HEK293 (cell line): ENCODE measurements at regions not wholly inside any gene's neighbourhood (a gene's known extent, or its start where the extent isn't known, plus 50 kb on each side); places are given as distances from the start of the nearest gene placed in this dataset.

Experiments
- MZF1 ChIP-seq: fragments of 450-650 bp; formaldehyde crosslinking; IDR thresholded peaks from 2 replicates; pipeline ENCODE4 v1.5.1; 2017; ENCODE audit warnings: missing biosample characterization, missing genetic modification characterization, borderline replicate concordance
- WT1 ChIP-seq: fragments of 450-650 bp; formaldehyde crosslinking; IDR thresholded peaks from 2 replicates; pipeline ENCODE4 v1.5.1; 2016; ENCODE audit warnings: missing biosample characterization, missing genetic modification characterization
- ZFP3 ChIP-seq: fragments of 450-650 bp; formaldehyde crosslinking; IDR thresholded peaks from 2 replicates; pipeline ENCODE4 v1.5.1; 2016; ENCODE audit warnings: low read depth, missing biosample characterization, missing genetic modification characterization
- ZNF133 ChIP-seq: fragments of 450-650 bp; formaldehyde crosslinking; IDR thresholded peaks from 2 replicates; pipeline ENCODE4 v1.5.1; 2016; ENCODE audit warnings: missing biosample characterization, missing genetic modification characterization
- ZNF223 ChIP-seq: fragments of 450-650 bp; formaldehyde crosslinking; IDR thresholded peaks from 2 replicates; pipeline ENCODE4 v1.5.1; 2016; ENCODE audit warnings: missing biosample characterization, missing genetic modification characterization
- ZNF335 ChIP-seq: fragments of 450-650 bp; formaldehyde crosslinking; conservative IDR thresholded peaks from 2 replicates; pipeline ENCODE4 v1.5.1; 2016; ENCODE audit warnings: missing biosample characterization, missing genetic modification characterization
- ZNF514 ChIP-seq: fragments of 450-650 bp; formaldehyde crosslinking; IDR thresholded peaks from 2 replicates; pipeline ENCODE4 v1.5.1; 2016; ENCODE audit warnings: missing biosample characterization, missing genetic modification characterization
- ZNF776 ChIP-seq: fragments of 450-650 bp; formaldehyde crosslinking; IDR thresholded peaks from 2 replicates; pipeline ENCODE4 v1.5.0; 2017; ENCODE audit warnings: missing biosample characterization, missing genetic modification characterization, borderline replicate concordance
- TF ChIP-seq, protein P1 (sequence below): fragments of 450-650 bp; formaldehyde crosslinking; IDR thresholded peaks from 2 replicates; pipeline ENCODE4 v1.5.1; 2016; ENCODE audit warnings: missing biosample characterization, missing genetic modification characterization
- TF ChIP-seq, protein P2 (sequence below): fragments of 450-650 bp; formaldehyde crosslinking; IDR thresholded peaks from 2 replicates; pipeline ENCODE4 v1.5.1; 2016; ENCODE audit warnings: missing biosample characterization, missing genetic modification characterization
- TF ChIP-seq, protein P3 (sequence below): fragments of 450-650 bp; formaldehyde crosslinking; IDR thresholded peaks from 2 replicates; pipeline ENCODE4 v1.5.1; 2016; ENCODE audit warnings: missing biosample characterization, missing genetic modification characterization, borderline replicate concordance
- TF ChIP-seq, protein P4 (sequence below): fragments of 450-650 bp; formaldehyde crosslinking; IDR thresholded peaks from 2 replicates; pipeline ENCODE4 v1.5.1; 2016; ENCODE audit warnings: missing biosample characterization, missing genetic modification characterization

DNA sequence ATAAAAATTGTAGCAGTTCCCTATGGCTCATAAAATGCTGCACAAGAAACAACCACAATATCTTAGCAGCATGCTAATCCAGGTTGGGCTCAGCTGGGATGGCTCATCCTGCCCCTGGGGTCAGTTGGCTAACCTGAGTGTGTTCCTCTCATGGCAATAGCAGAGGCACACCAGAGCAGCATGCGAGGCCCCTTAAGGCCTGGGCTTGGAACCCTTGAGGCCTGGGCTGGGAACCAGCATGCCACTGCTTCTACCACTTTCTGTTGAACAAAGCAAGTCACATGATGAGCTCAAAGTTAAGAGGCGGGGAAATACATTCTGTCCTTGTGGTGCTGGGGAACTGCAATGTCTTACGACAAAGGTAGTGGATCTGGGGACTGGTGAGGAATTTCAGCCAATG lies 154.4 kb upstream of the FOXF1 start:
- TF ChIP-seq, protein P1, sequence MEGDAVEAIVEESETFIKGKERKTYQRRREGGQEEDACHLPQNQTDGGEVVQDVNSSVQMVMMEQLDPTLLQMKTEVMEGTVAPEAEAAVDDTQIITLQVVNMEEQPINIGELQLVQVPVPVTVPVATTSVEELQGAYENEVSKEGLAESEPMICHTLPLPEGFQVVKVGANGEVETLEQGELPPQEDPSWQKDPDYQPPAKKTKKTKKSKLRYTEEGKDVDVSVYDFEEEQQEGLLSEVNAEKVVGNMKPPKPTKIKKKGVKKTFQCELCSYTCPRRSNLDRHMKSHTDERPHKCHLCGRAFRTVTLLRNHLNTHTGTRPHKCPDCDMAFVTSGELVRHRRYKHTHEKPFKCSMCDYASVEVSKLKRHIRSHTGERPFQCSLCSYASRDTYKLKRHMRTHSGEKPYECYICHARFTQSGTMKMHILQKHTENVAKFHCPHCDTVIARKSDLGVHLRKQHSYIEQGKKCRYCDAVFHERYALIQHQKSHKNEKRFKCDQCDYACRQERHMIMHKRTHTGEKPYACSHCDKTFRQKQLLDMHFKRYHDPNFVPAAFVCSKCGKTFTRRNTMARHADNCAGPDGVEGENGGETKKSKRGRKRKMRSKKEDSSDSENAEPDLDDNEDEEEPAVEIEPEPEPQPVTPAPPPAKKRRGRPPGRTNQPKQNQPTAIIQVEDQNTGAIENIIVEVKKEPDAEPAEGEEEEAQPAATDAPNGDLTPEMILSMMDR (tag by site-specific recombination), result no peak
- TF ChIP-seq ZNF514 (tag by site-specific recombination) (no peak), ZNF133 (tag by site-specific recombination) (no peak), WT1 (tag by site-specific recombination) (no peak), ZNF776 (tag by site-specific recombination) (no peak), ZNF335 (no peak), ZNF223 (tag by site-specific recombination) (no peak), ZFP3 (no peak), MZF1 (tag by site-specific recombination) (no peak)
- TF ChIP-seq, protein P2, sequence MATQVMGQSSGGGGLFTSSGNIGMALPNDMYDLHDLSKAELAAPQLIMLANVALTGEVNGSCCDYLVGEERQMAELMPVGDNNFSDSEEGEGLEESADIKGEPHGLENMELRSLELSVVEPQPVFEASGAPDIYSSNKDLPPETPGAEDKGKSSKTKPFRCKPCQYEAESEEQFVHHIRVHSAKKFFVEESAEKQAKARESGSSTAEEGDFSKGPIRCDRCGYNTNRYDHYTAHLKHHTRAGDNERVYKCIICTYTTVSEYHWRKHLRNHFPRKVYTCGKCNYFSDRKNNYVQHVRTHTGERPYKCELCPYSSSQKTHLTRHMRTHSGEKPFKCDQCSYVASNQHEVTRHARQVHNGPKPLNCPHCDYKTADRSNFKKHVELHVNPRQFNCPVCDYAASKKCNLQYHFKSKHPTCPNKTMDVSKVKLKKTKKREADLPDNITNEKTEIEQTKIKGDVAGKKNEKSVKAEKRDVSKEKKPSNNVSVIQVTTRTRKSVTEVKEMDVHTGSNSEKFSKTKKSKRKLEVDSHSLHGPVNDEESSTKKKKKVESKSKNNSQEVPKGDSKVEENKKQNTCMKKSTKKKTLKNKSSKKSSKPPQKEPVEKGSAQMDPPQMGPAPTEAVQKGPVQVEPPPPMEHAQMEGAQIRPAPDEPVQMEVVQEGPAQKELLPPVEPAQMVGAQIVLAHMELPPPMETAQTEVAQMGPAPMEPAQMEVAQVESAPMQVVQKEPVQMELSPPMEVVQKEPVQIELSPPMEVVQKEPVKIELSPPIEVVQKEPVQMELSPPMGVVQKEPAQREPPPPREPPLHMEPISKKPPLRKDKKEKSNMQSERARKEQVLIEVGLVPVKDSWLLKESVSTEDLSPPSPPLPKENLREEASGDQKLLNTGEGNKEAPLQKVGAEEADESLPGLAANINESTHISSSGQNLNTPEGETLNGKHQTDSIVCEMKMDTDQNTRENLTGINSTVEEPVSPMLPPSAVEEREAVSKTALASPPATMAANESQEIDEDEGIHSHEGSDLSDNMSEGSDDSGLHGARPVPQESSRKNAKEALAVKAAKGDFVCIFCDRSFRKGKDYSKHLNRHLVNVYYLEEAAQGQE (tag by site-specific recombination), result no peak
- TF ChIP-seq, protein P3, sequence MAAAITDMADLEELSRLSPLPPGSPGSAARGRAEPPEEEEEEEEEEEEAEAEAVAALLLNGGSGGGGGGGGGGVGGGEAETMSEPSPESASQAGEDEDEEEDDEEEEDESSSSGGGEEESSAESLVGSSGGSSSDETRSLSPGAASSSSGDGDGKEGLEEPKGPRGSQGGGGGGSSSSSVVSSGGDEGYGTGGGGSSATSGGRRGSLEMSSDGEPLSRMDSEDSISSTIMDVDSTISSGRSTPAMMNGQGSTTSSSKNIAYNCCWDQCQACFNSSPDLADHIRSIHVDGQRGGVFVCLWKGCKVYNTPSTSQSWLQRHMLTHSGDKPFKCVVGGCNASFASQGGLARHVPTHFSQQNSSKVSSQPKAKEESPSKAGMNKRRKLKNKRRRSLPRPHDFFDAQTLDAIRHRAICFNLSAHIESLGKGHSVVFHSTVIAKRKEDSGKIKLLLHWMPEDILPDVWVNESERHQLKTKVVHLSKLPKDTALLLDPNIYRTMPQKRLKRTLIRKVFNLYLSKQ, result no peak
- TF ChIP-seq, protein P4, sequence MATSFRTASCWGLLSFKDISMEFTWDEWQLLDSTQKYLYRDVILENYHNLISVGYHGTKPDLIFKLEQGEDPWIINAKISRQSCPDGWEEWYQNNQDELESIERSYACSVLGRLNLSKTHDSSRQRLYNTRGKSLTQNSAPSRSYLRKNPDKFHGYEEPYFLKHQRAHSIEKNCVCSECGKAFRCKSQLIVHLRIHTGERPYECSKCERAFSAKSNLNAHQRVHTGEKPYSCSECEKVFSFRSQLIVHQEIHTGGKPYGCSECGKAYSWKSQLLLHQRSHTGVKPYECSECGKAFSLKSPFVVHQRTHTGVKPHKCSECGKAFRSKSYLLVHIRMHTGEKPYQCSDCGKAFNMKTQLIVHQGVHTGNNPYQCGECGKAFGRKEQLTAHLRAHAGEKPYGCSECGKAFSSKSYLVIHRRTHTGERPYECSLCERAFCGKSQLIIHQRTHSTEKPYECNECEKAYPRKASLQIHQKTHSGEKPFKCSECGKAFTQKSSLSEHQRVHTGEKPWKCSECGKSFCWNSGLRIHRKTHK (tag by site-specific recombination), result no peak
